ENCODE measurements at regions not wholly inside any gene's neighbourhood (a gene's known extent, or its start where the extent isn't known, plus 50 kb on each side); places are given as distances from the start of the nearest gene placed in this dataset.
A peak's percentile ranks its signal among the peaks of the same experiment; 100 is the strongest.
"Not testable (repeated sequence)": the region's sequence is repeated elsewhere in the genome, so short reads cannot be mapped to it uniquely, and the experiment has no call there.

DNA sequence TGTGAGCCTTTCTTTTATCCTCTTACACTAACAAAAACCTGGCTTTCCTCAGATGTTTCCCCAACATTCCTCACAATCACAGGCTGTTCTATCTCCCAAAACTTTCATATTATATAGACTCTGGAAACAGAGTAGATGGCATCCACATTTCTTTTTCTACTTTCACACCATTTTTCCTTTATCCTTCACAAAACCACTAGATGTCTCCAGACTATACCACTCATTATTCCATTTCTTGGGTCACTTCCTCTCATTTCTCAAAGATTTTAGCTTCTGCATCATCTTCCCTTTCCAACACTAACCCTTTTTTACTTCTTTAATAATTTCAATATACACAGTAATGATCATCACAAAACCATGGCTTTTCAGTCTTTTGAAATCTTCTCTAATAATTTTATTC lies 286.0 kb upstream of the DEPDC1 start:
- DNase-seq (ENCODE audit: low spot score), result no peak

DNA sequence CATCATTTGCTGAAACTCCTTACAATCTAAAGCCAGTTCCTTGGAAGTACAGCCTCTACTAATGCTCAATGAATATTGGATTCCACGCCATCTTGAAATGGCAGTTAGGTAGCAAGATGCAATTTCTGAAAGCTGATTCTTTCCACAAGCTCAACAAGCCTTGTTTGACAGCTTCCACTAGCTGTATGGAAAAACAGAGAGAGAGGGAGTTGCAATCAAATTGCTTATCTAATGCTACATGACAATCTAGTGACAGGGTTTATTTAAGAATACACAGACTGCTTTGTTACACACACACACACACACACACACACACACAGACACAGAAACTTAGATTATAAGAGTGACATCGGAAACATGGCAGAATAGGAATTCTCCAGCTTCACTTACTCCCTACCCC lies 288.4 kb upstream of the DEPDC1 start:
- DNase-seq (ENCODE audit: low spot score), result no peak

DNA sequence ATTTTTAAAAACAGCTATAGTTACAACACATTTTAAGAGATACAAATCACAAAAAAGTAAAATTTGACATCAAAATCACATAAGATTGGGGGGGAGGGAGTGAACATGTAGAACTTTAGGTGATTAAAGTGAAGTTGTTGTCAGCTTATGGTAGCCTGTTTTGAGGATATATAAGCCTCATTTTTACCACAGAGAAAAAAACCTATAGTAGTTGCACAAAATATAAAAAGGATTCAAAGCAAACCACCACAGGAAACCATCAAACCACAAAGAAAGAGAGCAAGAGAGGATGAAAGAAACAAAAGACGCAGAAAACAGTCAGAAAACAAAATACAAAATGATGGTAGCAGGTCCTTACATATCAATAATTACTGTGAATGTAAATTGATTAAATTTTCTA lies 291.9 kb upstream of the DEPDC1 start:
- no peak for DNase-seq (ENCODE audit: low spot score)

GRCh38 chr1:68791800-68792199 lies 294.9 kb upstream of the DEPDC1 start:
- DNase-seq (ENCODE audit: low spot score), result no peak

- no peak for DNase-seq (ENCODE audit: low spot score)
Observed at GRCh38 chr1:68795956-68796355, 299.1 kb upstream of the DEPDC1 start.

DNA sequence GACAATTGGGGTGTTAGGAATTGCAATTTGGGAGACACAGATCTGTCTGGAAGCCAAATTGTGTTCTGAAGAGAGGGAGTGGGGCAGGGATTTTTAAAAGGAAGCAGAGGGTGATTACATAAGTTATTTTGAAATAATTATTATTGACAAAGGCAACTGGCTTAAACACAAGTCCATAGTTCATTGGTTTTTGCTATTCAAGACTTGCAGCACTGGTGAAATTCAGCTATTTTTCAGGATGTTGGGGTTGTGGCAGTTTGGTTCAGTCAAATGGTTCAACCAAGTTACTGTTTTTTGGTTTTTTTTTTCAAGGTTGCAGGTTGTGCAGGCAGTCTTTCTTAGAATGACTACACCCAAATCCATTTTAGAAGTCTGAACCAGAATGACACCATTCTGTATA lies 300.0 kb upstream of the DEPDC1 start:
- DNase-seq (ENCODE audit: low spot score), result no peak

- DNase-seq (ENCODE audit: low spot score), result no peak
Observed at GRCh38 chr1:68798071-68798470, 301.2 kb upstream of the DEPDC1 start.

DNA sequence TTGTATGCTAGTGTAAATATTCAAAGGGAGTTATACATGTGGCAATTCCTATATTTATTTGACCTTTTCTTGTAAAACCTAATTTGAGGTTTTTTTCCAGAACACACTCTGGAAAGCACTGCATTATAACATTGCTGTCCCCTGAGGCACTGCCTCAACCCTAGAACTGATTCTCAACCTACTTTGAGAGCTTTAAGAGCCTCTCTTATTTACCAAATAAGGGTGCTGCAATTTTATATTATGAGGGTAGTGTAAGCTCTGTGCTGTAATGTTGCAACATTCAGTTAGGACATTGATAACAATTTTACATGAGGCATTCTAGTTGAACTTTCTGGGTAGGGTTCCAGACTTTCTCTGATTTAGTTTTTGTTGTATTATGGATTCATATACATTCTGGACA lies 302.2 kb upstream of the DEPDC1 start:
- DNase-seq (ENCODE audit: low spot score), result no peak

DNA sequence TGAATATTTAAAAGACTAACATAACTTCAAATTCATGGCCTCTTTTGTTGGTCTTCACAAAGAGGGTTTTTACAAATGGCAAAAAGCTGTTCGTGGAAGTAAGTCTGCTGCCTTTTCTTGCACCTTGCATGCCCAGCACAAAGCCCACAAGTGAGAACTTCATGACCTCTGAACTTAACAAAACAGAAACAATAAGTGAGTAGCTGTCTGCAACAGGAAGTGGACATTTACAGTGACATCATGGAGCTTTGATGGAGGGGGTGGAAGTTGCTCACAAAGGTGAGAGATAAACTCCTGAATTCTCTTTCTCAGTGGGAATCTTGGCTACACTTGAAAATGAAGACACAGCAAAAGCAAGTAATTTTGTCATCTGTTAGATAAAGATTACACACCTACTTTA lies 303.3 kb upstream of the DEPDC1 start:
- no peak for DNase-seq (ENCODE audit: low spot score)

DNA sequence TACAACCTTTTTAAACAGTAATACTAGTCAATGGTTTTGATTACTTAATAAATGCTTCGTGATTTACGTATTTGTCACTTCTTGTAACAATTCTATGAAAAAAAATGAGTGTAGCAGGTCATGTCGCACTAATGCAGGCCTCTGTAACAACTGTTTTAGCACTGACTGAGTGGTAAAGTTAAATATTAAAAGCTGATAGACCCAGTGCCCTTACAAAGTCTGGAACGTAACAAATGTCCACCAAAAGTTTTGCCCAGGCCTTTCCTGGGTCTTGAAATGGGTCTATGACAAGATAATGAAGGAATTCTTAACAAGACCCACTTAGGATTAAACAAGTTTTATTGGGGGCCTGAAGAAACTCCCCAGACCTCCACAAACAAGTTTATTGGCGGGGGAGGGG lies 304.6 kb upstream of the DEPDC1 start:
- DNase-seq (ENCODE audit: low spot score), result no peak

- DNase-seq (ENCODE audit: low spot score), result no peak
Observed at GRCh38 chr1:68805097-68805641, 308.3 kb upstream of the DEPDC1 start.

DNA sequence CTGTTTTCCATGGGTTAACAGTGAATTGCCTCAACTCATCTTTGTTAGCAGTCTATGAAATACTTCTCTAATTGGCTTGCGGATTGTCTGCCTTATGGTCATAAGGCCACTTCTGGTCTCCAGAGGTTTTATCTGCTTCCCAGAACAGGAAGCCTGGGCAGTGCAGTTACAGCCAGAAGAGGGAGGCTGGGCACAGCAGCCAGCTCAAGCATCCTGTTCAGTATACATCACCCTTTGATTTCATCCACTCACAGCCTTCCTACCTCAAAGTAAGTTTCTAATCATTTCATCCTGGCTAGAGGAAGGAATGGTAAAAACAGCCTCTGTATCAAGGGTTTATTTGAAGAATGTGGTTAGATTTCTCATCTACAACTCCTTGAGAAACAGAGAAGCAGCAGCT lies 311.5 kb upstream of the DEPDC1 start:
- no peak for DNase-seq (ENCODE audit: low spot score)

GRCh38 chr1:68811806-68812205 lies 314.9 kb upstream of the DEPDC1 start:
- no peak for DNase-seq (ENCODE audit: low spot score)

DNA sequence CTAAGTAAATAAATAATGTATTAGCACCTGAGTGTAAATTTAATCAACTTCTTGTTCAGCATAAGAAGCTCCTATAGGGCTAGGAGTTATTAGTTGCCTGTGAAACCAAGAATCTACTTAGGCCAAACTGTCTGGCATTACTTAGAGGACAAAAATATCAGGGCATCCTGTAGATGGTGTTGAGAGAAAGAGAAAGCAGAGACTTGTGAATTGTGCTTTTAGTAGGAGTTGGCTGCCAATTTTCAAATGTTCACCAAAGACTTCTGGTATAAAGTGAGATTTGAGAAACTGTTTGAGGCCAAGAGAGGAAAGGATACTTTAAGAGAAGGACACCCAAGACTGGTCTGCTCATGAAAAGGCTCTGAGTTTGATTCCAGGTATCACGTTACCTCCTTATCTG lies 315.5 kb upstream of the DEPDC1 start:
- no peak for DNase-seq (ENCODE audit: low spot score)

- no peak for DNase-seq (ENCODE audit: low spot score)
Observed at GRCh38 chr1:68814067-68814466, 317.2 kb upstream of the DEPDC1 start.

GRCh38 chr1:68815632-68816031 lies 318.8 kb upstream of the DEPDC1 start:
- no peak for DNase-seq (ENCODE audit: low spot score)

GRCh38 chr1:68817505-68818210 lies 320.8 kb upstream of the DEPDC1 start:
- not testable (repeated sequence) for DNase-seq (ENCODE audit: low spot score)

GRCh38 chr1:68819190-68819829 lies 322.4 kb upstream of the DEPDC1 start:
- DNase-seq (ENCODE audit: low spot score), result peak; percentile 2

- no peak for DNase-seq (ENCODE audit: low spot score)
Observed at GRCh38 chr1:68820151-68820550, 323.3 kb upstream of the DEPDC1 start.

DNA sequence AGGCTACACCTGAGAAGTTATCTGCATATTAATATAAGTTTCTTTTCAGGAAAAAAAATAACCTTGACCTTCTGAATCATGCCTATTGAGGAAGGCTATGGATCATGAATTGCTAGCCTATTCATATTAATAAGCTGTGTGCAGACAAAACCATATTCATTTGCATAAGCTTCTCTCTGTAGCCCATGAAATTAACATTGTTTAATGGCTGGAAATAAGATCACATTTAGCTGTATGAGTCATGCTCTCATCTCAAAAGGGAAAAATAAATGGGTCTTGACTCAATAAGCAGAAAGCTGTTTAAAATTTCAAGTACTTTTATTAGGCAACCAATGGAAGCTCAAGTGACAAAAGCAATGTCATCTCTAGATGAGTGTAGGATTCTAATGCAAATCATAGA lies 330.0 kb upstream of the DEPDC1 start:
- no peak for DNase-seq (ENCODE audit: low spot score)

DNA sequence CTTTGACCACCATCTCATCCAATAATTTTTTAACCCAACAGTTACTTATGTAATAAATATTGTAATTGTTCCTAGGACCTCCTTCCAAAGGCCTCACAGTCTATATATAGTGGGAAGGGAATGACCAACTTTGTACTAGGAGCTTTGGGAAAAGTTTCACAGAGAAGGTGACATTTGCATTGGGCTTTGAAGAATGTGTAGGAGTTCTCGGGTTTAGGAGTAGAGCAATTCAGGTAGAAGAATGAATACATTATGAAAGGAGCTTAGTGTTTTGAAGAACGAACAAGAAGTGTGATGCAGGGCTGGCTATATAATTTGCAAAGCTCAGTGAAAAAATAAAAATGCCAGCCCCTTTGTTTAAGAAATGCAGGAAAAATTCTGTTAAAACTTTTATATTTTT lies 330.4 kb upstream of the DEPDC1 start:
- no peak for DNase-seq (ENCODE audit: low spot score)

GRCh38 chr1:68828013-68828412 lies 331.1 kb upstream of the DEPDC1 start:
- DNase-seq (ENCODE audit: low spot score), result no peak

GRCh38 chr1:68831281-68831680 lies 334.4 kb upstream of the DEPDC1 start:
- no peak for DNase-seq (ENCODE audit: low spot score)

- DNase-seq (ENCODE audit: low spot score), result no peak
Observed at GRCh38 chr1:68848017-68848416, 351.1 kb upstream of the DEPDC1 start.
